Left renal pelvis (tissue), 4 donors: ENCODE measurements at regions not wholly inside any gene's neighbourhood (a gene's known extent, or its start where the extent isn't known, plus 50 kb on each side); places are given as distances from the start of the nearest gene placed in this dataset.
A peak's percentile ranks its signal among the peaks of the same experiment; 100 is the strongest.

ENCODE experiments used
- DNase-seq, 4 donors: peaks; one replicate each; pipeline ENCODE4 v3.0.0-alpha.2; 2013; ENCODE audit warnings: low read depth in 4 of 4, low spot score in 3 of 4

- DNase-seq, result peak in 1 of 4 donors; percentile 6
Measured at GRCh38 chr7:106486331-106486730, 174.6 kb downstream of the CCDC71L start.

- DNase-seq, result no peak
Measured at GRCh38 chr7:106485919-106486318, 175.0 kb downstream of the CCDC71L start.

- no peak for DNase-seq
Measured at GRCh38 chr7:106485031-106485551, 175.9 kb downstream of the CCDC71L start.

- peak in 1 of 4 donors; percentile 12 for DNase-seq
Measured at GRCh38 chr7:106484562-106484961, 176.4 kb downstream of the CCDC71L start.

- DNase-seq, result no peak
Measured at GRCh38 chr7:106482091-106482490, 178.9 kb downstream of the CCDC71L start.

- no peak for DNase-seq
Measured at GRCh38 chr7:106480616-106481031, 180.3 kb downstream of the CCDC71L start.

- no peak for DNase-seq
Measured at GRCh38 chr7:106480161-106480579, 180.8 kb downstream of the CCDC71L start.

GRCh38 chr7:106476751-106477150 is 184.2 kb downstream of the CCDC71L start:
- no peak for DNase-seq

GRCh38 chr7:106472741-106473140 is 188.0 kb upstream of the NAMPT start:
- no peak for DNase-seq

- no peak for DNase-seq
Measured at GRCh38 chr7:106471686-106472440, 187.1 kb upstream of the NAMPT start.

- DNase-seq, result no peak
Measured at GRCh38 chr7:106471021-106471420, 186.2 kb upstream of the NAMPT start.

GRCh38 chr7:106466867-106467266 is 182.1 kb upstream of the NAMPT start:
- no peak for DNase-seq

- DNase-seq, result no peak
Measured at GRCh38 chr7:106465704-106466468, 181.1 kb upstream of the NAMPT start.

- DNase-seq, result no peak
Measured at GRCh38 chr7:106464651-106465050, 179.9 kb upstream of the NAMPT start.

GRCh38 chr7:106463851-106464611 is 179.2 kb upstream of the NAMPT start:
- DNase-seq, result no peak

GRCh38 chr7:106462914-106463482 is 178.2 kb upstream of the NAMPT start:
- no peak for DNase-seq

GRCh38 chr7:106462365-106462859 is 177.6 kb upstream of the NAMPT start:
- DNase-seq, result no peak

- DNase-seq, result no peak
Measured at GRCh38 chr7:106460792-106461254, 176.0 kb upstream of the NAMPT start.

GRCh38 chr7:106459397-106460072 is 174.8 kb upstream of the NAMPT start:
- DNase-seq, result no peak

GRCh38 chr7:106457678-106458077 is 172.9 kb upstream of the NAMPT start:
- no peak for DNase-seq
